SIG-M5 treated with dmso at 0.1 percent for 504 hours (cell line): ENCODE measurements at regions not wholly inside any gene's neighbourhood (a gene's known extent, or its start where the extent isn't known, plus 50 kb on each side); places are given as distances from the start of the nearest gene placed in this dataset.
"Not testable (repeated sequence)": the region's sequence is repeated elsewhere in the genome, so short reads cannot be mapped to it uniquely, and the experiment has no call there.

Experiments used
- DNase-seq: peaks from one replicate; lab custom pipeline; 2025; ENCODE audit not compliant: unreplicated experiment; lab: John Stamatoyannopoulos, UW

DNA sequence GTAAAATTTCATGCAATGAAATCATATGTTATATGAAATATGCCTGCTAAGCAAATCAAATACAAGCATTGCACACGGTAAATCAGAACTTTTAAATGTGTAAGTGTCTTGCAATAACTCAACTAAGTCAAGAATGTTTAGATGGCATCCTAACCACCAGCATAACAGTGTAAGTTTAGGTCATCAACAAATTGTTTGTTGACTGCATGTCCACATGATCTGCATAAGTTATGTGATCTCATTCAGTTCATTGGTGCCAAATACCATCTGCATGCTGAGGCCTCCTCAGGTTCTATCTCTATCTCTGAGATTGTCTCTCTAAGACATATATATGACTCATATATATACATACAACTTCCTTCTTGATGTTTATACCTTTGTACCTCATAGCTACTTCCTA is 159.6 kb upstream of the STK32A start:
- DNase-seq, result no peak

GRCh38 chr5:147080391-147080790 is 154.4 kb upstream of the STK32A start:
- no peak for DNase-seq

GRCh38 chr5:147081311-147081764 is 153.5 kb upstream of the STK32A start:
- DNase-seq, result no peak

DNA sequence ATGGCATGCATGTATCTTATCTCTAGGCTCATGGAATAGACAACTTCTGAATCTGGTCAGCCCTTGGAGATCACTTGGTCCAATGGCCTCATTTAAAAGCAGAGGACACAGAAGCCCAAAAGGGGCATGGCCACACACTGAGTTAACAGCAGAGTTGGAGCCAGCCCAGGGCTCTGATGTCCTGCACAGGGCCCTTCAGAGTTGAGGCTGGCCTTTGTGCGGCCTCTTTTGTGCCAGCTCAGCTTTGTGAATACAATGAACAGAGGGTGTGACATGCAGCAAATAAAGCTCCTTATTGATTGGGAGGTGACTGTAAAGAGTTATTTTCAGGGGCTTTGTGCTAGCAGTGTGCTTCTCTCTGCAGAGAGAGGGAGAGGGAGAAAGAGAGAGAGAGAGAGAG is 150.1 kb upstream of the STK32A start:
- no peak for DNase-seq

DNA sequence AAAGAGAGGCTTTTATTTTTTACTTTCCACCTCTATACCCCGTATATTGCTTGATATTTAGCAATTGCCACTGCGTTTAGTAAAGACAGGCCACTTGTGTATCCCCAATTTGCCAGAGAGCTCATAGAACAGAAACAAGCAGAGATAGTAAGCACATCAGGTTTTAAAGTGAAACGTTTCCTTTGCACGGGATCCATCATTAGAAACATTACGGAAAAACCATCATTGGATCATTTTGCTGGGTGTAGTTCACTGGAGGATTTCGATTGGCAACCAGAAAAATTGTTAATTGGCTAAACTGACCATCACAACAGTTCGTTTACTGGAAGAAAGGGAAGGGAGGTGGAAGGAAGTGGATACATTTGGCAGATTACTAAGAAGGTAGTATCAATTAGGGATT is 149.4 kb upstream of the STK32A start:
- no peak for DNase-seq

DNA sequence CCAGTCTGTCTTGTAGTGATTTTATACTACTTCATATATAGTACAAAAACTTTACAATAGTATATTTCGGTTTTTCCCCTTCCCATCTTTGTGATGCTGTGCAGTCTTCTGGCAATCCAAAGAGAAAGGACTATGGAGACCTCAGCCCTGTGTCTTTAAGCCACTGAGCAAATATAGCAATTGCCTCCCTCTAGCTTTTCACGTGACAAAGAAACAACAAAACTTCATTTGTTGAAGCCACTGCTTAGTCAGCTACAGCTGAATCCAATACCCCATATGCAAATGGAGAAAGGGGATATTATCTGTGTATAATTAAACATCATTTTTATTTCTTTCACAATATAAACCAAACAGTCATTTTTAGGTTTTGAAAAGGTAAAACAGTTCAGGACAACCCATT is 142.8 kb upstream of the STK32A start:
- no peak for DNase-seq

DNA sequence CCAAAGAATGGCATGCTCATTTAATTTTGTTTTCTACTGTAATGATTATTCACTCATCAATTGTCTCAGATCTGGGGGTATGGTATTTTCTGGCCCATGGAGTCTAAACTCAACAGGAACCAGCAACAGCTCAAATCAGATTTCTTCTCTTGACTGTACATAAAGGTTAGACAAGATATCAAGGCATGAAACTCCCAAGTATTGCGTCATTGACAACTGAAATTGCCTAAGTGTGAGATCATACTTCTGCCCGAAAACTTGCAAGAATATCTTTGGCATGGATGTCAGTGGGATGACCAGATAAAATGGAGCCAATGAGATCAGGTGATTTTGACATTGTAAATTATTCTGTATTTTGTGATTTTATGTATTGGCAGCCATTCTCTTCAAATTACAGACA is 141.7 kb upstream of the STK32A start:
- DNase-seq, result no peak

GRCh38 chr5:147095740-147096139 is 139.1 kb upstream of the STK32A start:
- DNase-seq, result no peak

GRCh38 chr5:147098233-147098790 is 136.5 kb upstream of the STK32A start:
- peak; percentile 4 for DNase-seq

DNA sequence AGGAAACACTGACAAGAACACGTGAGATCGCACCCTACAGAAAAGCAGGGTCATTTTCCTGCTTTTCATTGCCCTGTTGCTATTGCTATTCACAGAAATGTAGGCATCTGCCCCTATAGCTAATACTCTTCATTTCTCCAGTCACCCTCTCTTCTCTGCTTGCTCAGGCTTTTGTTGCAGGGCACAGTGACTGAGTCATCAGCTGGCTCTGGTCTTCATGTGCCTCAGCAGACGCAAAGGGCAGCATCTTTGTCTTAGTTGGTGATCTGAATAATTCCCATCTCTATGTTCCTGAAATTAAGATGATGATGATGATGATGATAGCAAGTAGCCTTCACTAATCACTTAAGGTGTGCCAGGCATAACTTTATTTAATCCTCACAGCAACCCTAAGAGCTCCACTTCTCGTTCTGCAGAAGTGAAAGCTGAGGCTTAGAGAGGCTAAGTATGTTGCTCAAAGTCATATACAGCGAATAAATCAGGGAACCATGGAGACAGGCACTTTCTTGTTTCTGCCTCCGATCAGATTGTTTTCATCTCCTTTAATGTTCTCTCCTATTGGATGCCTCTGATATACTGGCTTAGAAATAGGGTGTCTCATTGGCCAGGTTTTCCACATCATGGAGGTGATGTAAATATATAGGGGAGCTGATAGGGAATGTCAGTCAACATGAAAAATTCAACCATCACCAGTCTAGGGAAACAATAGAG is 133.0 kb upstream of the STK32A start:
- DNase-seq, result no peak

GRCh38 chr5:147112899-147113298 is 121.9 kb upstream of the STK32A start:
- DNase-seq, result no peak

DNA sequence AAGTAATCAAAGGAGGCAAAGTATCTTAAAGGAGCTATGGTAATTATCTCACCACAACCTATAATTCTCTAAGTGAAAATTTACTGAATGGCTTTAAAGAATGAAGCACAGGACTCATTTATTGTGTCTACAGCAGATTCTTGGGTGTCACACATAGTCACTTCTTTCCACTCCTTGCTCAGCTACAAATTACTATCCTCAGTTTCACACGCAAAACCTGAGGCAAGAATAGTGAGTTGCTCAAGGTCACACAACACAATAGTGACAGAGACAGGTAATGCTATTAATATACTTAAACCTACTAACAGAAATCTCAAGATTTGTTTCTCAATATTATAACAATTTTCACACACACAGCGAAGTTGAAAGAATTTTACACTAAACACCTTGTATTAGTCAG is 120.9 kb upstream of the STK32A start:
- no peak for DNase-seq

GRCh38 chr5:147139759-147140158 is 95.1 kb upstream of the STK32A start:
- DNase-seq, result not testable (repeated sequence)

GRCh38 chr5:147140558-147140957 is 94.3 kb upstream of the STK32A start:
- no peak for DNase-seq

DNA sequence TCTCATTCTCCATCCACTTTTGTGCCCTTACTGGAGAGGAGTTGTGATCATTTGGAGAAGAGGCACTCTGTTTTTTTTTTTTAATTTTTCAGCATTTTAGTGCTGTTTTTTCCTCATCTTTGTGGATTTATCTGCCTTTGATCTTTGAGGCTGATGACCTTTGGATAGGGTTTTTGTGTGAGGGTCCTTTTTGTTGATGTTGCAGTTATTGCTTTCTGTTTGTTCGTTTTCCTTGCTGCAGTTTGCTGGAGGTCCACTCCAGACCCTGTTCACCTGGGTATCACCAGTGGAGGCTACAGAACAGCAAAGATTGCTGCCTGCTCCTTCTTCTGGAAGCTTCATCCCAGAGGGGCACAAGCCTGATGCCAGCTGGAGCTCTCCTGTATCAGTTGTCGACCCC is 93.2 kb upstream of the STK32A start:
- DNase-seq, result not testable (repeated sequence)

GRCh38 chr5:147143215-147143614 is 91.6 kb upstream of the STK32A start:
- DNase-seq, result no peak

DNA sequence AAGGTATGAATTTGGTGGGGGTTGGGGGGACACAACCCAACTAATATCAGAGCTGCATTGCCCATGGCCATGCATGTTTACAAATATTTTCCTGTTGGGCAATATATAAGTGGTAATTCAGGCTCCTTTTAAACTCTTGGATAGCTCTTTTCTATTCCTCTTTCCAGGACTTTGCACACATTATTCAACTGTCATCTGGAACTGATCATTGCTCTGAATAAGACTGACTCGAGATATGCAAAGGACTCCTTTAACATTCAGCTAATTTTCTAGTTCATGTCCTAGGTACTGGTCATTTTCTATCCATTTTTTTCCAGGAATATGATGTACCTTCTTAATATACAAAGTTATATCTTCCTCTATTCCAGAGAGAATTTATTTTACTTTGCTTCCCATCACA is 89.5 kb upstream of the STK32A start:
- DNase-seq, result no peak

- DNase-seq, result no peak
Observed at GRCh38 chr5:147148715-147149114, 86.1 kb upstream of the STK32A start.

GRCh38 chr5:147152086-147152485 is 82.7 kb upstream of the STK32A start:
- DNase-seq, result no peak

DNA sequence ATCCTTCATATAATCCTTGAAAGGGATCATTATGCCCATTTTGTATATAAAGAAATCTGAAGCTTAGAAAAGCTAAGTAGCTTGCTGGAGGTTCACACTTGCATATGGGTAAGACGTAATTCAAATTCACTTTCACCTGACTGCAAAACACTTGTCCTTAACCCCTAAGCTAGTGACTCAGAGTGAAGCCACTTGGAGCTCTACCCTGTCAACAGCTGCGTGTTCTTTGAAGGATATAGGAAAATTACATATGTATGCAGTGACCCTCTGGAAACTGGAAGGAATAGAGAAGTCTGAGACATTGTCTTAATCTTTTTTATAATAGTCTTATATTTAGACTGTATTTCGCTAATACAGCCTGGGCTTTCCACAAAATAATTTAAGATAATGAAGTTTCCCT is 80.0 kb upstream of the STK32A start:
- DNase-seq, result no peak

DNA sequence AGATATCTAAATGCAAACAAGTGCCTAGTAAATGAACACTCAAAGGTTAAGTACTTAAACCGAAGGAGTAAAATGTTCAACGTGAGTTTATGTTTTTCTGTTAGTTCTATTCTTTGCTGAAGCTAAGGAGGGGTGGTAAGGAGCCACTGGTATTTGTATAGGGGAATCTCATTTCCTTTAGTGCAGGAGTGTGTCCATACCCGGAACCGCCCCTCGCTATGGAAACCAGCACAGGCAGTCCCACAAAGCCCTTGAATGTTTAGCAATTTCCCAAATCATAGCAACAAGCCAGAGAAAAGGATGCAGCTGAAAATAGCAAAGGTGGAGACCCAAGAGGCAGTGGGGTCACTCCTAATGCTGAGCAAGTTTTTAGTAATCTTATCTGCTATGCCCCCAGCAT is 78.8 kb upstream of the STK32A start:
- DNase-seq, result no peak

- DNase-seq, result no peak
Observed at GRCh38 chr5:147160902-147161700, 73.7 kb upstream of the STK32A start.
